Vagina (tissue), 2 donors: ENCODE measurements at regions not wholly inside any gene's neighbourhood (a gene's known extent, or its start where the extent isn't known, plus 50 kb on each side); places are given as distances from the start of the nearest gene placed in this dataset.

Source experiments
- DNase-seq, 2 donors: peaks; one replicate each; pipeline ENCODE4 v3.0.0-alpha.2; 2017; ENCODE audit errors: extremely low spot score in 2 of 2
- H3K27ac ChIP-seq: fragments of 200-600 bp; sonication (generic); one replicate; pipeline ENCODE4 v1.5.1; 2019
- H3K27me3 ChIP-seq: fragments of 200-600 bp; sonication (generic); one replicate; pipeline ENCODE4 v1.5.1; 2019
- H3K36me3 ChIP-seq, 2 donors: fragments of 200-600 bp; sonication (generic); one replicate each; pipeline ENCODE4 v1.5.1; 2017 to 2019
- H3K4me1 ChIP-seq: fragments of 200-600 bp; sonication (generic); one replicate; pipeline ENCODE4 v1.5.1; 2019
- H3K4me3 ChIP-seq, 2 donors: fragments of 200-600 bp; sonication (generic); 1 replicate in 1 of 2; 2 replicates in 1 of 2; pipeline ENCODE4 v1.5.1; 2016 to 2019
- H3K9me3 ChIP-seq: fragments of 200-600 bp; sonication (generic); one replicate; pipeline ENCODE4 v1.5.1; 2019
- CTCF ChIP-seq, 3 experiments: fragments of 450-650 bp in 2 of 3; fragments of 200-600 bp in 1 of 3; sonication (generic) in 1 of 3; IDR thresholded peaks; one replicate each; pipeline ENCODE4 v1.5.1; 2017 to 2019; ENCODE audit warnings: antibody characterized with exemption in 3 of 3, mild to moderate bottlenecking in 2 of 3, moderate library complexity in 2 of 3
- POLR2A ChIP-seq, 2 donors: fragments of 450-650 bp; IDR thresholded peaks; one replicate each; pipeline ENCODE4 v1.6.1; 2017; ENCODE audit warnings: antibody characterized with exemption in 2 of 2, mild to moderate bottlenecking in 2 of 2, moderate library complexity in 2 of 2
- POLR2AphosphoS5 ChIP-seq, 2 donors: sonication (generic); formaldehyde crosslinking; IDR thresholded peaks; one replicate each; pipeline ENCODE4 v1.9.0; 2017; ENCODE audit warnings: antibody characterized with exemption in 2 of 2, mild to moderate bottlenecking in 2 of 2, low read depth in 1 of 2; ENCODE audit not compliant: insufficient read depth in 1 of 2
- intact Hi-C: fragments of 100-400 bp; cut with DNase I; formaldehyde crosslinking; loops from one replicate; pipeline ENCODE4 v1.15.1; 2023

GRCh38 chr13:78999494-78999893 lies 340.5 kb upstream of the OBI1 start:
- Histone ChIP-seq H3K4me1 (no peaks in the 10 kb centered on the region), H3K27me3 (no peaks in the 10 kb centered on the region), H3K36me3 (no peaks in the 10 kb centered on the region), H3K9me3 (no peaks in the 10 kb centered on the region), H3K27ac (no peak overlapping the region), H3K4me3 (no peak overlapping the region)
- intact Hi-C loops: no loop called here
- TF ChIP-seq POLR2AphosphoS5 (IDR thresholded peaks at IDR 0.05; ENCODE audit: insufficient read depth in 1 of 2, low read depth in 1 of 2) (no peak), CTCF (IDR thresholded peaks at IDR 0.05) (no peak), POLR2A (IDR thresholded peaks at IDR 0.05) (no peak)
- no peak for DNase-seq

- DNase-seq: no peak
- no peaks in the 10 kb centered on the region for H3K36me3 ChIP-seq
- H3K4me3 ChIP-seq: no peak overlapping the region
- H3K4me1 ChIP-seq: no peaks in the 10 kb centered on the region
- H3K9me3 ChIP-seq: no peaks in the 10 kb centered on the region
- no peak overlapping the region for H3K27ac ChIP-seq
- H3K27me3 ChIP-seq: no peaks in the 10 kb centered on the region
- intact Hi-C loops: no loop called here
- TF ChIP-seq CTCF (IDR thresholded peaks at IDR 0.05): no peak
- no peak for TF ChIP-seq POLR2A (IDR thresholded peaks at IDR 0.05)
- TF ChIP-seq POLR2AphosphoS5 (IDR thresholded peaks at IDR 0.05; ENCODE audit: insufficient read depth in 1 of 2, low read depth in 1 of 2): no peak
Observed at GRCh38 chr13:78998630-78999315, 339.8 kb upstream of the OBI1 start.

GRCh38 chr13:78997902-78998629 lies 339.1 kb upstream of the OBI1 start:
- no peaks in the 10 kb centered on the region for H3K36me3 ChIP-seq
- no peak for TF ChIP-seq CTCF (IDR thresholded peaks at IDR 0.05)
- H3K27me3 ChIP-seq: no peaks in the 10 kb centered on the region
- no peaks in the 10 kb centered on the region for H3K4me1 ChIP-seq
- no peak overlapping the region for H3K27ac ChIP-seq
- H3K4me3 ChIP-seq: no peak overlapping the region
- no peaks in the 10 kb centered on the region for H3K9me3 ChIP-seq
- DNase-seq: no peak
- intact Hi-C loops: no loop called here

- Histone ChIP-seq H3K9me3 (no peaks in the 10 kb centered on the region), H3K27ac (no peak overlapping the region), H3K4me3 (no peak overlapping the region), H3K4me1 (no peaks in the 10 kb centered on the region), H3K27me3 (no peaks in the 10 kb centered on the region), H3K36me3 (no peaks in the 10 kb centered on the region)
- no peak for DNase-seq
- intact Hi-C loops: no loop called here
- TF ChIP-seq CTCF (IDR thresholded peaks at IDR 0.05) (no peak), POLR2AphosphoS5 (IDR thresholded peaks at IDR 0.05; ENCODE audit: insufficient read depth in 1 of 2, low read depth in 1 of 2) (no peak), POLR2A (IDR thresholded peaks at IDR 0.05) (no peak)
Observed at GRCh38 chr13:78993792-78994191, 334.8 kb upstream of the OBI1 start.

GRCh38 chr13:78981913-78982312 lies 323.0 kb upstream of the OBI1 start:
- Histone ChIP-seq H3K4me1 (no peaks in the 10 kb centered on the region), H3K36me3 (no peaks in the 10 kb centered on the region), H3K27ac (no peak overlapping the region), H3K27me3 (no peaks in the 10 kb centered on the region), H3K4me3 (no peak overlapping the region), H3K9me3 (no peaks in the 10 kb centered on the region)
- TF ChIP-seq POLR2AphosphoS5 (IDR thresholded peaks at IDR 0.05; ENCODE audit: insufficient read depth in 1 of 2, low read depth in 1 of 2) (no peak), POLR2A (IDR thresholded peaks at IDR 0.05) (no peak), CTCF (IDR thresholded peaks at IDR 0.05) (no peak)
- intact Hi-C loops: no loop called here
- DNase-seq: no peak
